HG02981 (cell line): ENCODE measurements at regions not wholly inside any gene's neighbourhood (a gene's known extent, or its start where the extent isn't known, plus 50 kb on each side); places are given as distances from the start of the nearest gene placed in this dataset.
"Not testable (repeated sequence)": the region's sequence is repeated elsewhere in the genome, so short reads cannot be mapped to it uniquely, and the experiment has no call there.

Experiments
- ATAC-seq: cut with Tn5 transposase; IDR thresholded peaks from one replicate; pipeline ENCODE4 v1.9.1; 2021; ENCODE audit warnings: mild to moderate bottlenecking, moderate library complexity; ENCODE audit not compliant: unreplicated experiment

DNA sequence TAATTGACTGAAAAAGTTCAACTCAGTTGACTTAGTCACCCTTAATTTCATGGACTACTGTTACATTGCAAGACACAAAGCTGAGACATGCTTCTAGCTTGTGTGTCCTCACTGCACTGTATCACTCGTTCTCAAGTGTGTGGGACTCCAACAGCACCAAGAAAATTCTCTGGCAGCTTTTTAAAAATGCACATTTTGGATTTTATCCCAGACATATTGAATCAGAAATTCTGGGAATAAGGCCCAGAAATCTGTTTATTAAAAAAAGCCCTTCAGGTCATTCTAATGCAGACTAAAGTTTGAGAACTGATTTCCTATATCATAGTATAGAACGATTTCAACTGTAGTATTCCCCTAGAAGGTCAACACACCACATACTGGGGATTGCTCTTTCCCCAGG lies 1485.3 kb downstream of the PCDH9 start:
- ATAC-seq, result no peak

DNA sequence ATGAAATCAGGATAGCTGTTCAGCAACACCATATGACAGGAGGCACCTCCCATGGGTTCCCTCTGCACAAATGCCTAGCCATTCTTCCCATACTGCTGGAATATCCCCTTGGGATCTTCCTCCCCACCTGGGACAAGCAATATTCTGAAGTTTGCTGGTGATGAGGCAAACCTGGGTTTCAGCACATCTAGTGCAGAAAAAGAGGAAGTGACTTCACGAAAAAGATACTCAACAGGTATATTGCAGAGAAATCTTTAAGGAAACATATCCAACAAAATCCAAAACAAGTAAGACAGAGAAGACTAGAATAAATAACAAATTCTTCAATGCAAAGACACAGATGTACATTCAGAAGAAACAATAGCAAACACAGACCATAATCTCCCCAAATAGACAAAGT lies 1497.0 kb downstream of the PCDH9 start:
- ATAC-seq, result no peak

DNA sequence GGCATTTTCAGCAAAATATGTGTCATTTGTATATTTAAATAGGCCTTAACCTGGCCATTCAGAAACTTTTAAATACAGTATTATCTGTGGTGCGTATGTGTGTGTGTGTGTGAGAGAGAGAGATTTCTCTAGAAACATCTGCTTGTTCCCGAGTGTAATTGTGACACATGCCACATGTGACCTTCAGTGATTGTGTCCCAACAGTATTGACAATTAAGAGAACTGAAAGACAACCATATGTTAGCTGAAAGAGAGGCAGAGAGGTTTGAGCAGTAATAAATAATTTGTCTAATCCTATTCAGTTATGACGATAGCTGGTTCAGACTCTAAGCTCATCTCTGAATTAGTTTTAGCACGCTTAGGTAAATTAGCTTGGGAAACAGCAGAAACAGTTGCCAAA lies 1503.1 kb downstream of the PCDH9 start:
- ATAC-seq, result no peak

DNA sequence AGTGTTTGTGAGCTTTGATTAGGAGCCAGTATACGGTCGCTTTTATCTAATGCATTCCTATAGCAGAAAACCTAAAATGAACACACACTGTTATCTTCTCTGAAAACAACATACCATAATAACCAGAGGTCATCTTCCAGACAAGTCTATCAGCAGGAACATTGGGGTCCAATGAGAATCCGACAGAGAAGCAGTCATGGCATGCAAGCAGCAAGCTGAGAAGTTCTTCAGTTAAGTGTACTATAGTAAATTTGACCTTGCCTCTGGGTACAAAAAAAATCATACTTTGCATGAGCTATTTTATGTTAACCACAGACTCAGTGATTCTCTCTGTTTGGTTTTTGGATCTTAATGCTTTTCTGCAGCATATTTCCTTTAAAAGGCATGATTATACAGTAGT lies 1505.1 kb downstream of the PCDH9 start:
- no peak for ATAC-seq

DNA sequence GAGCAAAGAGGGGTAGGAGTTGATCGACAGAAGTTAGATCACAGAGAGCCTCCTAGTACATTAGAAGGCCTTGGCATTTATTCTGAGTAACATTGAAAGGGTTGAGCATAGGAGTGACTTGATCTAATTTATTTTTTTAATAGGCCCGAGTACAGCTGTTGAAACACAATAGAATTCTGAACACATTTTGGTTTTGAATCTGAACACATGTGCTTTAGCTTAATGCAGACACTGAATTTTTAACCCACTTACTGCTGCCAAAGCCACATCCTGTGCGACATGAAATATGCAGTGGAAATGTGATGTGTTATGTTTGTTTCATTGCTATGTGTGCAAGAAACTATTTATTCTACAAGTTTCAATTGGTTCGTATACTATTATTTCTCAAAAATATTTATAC lies 1505.9 kb downstream of the PCDH9 start:
- no peak for ATAC-seq

DNA sequence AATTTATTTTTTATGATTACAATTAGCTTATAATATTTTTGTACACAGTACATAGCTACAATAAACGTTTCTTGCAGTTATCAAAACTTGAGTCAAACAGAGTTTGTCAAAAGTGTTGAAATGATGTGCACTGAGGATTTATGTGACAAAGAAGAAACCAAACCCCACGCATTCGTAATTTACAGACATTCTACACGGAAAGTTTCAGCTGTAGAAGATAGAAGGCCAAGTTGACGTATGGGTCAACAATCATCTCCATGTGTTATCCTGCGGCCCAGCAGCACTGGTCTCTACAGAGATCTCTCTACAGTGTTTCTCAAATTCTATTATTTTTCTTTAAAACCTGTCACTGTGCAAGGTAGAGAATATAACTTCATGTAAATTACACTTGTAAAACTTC lies 1507.6 kb downstream of the PCDH9 start:
- ATAC-seq, result no peak

DNA sequence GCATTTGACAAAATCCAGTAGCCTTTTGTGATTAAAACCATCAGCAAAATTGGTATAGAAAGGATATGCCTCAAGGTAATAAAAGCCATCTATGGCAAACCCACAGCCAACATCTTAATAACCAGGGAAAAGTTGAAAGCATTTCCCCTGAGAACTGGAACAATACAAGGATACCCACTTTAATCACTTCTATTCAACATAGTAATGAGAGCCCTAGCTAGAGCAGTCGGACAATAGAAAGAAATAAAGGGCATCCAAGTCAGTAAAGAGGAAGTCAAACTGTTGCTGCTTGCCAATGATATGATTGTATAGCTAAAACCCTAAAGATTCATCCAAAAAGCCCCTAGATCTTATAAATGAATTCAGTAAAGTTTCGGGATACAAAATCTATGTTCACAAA lies 1510.3 kb downstream of the PCDH9 start:
- ATAC-seq, result no peak

DNA sequence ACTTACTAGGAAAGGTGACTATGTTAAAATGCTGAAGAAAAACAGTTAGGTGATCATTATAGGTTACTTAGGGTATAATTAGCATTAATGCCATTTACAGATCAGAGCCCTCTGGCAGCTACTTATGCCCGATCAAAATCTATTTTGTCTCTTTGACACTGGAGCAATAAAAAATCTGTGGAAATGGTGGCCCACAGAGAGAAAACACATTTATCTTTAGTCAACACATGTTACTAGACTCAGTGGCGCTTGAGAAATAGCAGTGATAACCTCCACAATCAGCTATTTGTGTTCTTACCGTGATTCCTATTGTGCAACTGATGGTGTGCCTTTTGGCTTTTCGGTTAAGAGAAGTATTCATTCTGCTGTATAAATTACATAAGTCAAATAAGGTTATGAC lies 1519.6 kb downstream of the PCDH9 start:
- ATAC-seq, result no peak

DNA sequence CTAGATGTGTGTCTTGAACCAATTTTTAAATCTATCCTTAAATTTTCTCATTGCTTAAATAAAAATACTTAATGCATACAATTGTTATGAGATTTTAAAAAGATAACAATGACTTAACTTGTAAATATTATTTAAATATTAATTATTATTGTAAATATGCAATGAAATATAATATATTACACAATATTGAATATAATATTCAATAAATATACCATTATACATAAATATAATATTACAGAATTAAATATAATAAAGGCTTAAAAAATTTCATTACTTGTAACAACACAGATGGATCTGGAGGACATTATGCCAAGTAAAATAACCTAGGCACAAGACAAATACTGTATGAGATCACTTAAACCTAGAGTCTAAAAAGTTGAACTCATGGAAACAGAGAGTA lies 1532.3 kb downstream of the PCDH9 start:
- ATAC-seq, result no peak

DNA sequence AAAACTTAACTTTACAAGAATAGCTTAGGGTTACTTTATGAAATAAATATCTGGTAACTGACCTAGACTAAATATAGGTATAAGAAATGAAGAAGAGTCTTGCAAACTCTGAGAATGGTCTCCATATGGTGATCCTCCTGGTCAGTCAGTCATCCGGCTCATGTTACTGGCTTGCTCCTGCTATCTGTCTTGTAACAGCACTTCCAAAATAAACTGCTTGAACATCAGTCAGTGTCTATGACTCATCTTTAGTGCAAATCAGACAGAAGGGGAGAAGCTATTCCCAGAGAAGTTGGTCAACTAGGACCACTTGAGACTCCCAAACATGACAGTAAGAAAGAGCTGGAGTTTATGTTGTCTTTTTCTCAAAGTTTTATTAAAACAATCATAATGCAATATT lies 1550.9 kb downstream of the PCDH9 start:
- ATAC-seq, result no peak

DNA sequence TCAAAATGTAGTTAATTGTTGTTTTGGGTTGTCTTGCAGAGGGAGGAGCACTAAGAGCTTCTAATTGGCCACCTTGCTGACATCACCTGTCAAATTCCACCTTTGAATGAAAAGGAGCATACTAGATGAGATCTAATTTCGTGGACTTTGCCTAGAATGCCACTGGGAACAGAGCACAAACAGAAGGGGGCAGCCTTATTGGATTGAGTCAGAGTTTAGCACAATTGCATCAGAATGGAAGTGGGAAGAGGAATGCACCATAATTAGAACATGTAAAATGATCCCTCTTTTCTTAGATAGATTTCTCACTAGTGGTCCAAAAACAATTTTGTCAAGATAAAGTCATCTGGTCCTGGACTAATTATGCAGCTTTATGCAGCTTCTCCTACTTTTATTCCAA lies 1552.2 kb downstream of the PCDH9 start:
- no peak for ATAC-seq

DNA sequence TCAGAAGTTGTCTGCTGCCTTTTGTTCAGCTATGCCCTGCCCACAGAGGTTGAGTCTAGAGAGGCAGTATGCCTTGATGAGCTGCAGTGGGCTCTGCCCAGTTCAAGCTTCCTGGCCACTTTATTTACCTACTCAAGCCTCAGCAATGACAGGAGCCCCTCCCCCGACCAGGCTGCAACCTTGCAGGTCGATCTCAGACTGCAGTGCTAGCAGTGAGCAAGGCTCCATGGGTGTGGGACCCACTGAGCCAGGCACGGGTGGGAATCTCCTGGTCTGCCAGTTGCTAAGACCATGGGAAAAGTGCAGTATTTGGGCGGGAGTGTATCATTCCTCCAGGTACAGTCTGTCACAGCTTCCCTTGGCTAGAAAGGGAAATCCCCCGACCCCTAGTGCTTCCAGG lies 1554.8 kb downstream of the PCDH9 start:
- not testable (repeated sequence) for ATAC-seq

DNA sequence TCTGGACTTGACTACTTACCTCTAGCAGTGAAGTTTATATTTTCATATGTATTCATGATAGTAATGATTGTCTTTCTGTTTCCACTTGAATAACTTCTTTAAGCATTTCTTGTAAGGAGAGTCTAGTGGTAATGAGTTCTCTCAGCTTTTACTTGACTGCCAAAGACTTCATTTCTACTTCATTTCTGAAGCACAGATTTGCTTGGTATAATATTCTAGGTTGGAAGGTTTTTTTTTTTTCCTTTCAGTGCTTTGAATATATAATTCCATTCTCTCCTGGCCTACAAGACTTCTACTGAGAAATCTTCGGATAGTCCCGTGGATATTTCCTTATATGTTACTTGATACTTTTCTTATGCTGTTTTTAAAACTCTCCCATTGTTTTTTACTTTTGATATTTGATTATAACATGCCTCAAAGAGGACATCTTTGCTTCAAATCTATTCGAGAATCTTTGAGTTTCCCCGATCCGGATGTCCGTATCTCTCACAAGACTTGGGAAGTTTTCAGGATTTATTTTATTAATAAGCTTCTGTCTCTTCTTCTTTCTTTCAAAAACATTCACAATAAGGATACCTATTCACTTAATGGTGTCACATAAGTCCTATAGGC lies 1560.0 kb downstream of the PCDH9 start:
- no peak for ATAC-seq

DNA sequence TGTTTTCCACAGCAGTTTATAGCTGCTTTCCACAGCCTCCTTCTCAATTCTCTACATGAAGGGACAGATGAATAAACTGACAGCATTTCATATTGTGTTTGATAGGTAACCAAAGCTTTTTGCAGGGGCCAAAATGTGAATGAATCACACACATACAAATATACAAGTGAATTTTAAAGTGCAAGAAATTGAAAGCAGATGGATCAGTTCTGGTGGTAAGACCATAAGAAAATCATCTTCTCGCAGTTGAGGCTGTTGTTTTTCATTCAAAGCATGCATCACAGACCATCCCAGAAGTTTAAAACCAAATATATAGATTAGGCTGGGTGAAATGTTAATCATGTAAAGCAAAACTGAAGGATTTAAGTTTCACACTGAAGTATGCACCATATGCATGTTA lies 1569.4 kb downstream of the PCDH9 start:
- no peak for ATAC-seq

DNA sequence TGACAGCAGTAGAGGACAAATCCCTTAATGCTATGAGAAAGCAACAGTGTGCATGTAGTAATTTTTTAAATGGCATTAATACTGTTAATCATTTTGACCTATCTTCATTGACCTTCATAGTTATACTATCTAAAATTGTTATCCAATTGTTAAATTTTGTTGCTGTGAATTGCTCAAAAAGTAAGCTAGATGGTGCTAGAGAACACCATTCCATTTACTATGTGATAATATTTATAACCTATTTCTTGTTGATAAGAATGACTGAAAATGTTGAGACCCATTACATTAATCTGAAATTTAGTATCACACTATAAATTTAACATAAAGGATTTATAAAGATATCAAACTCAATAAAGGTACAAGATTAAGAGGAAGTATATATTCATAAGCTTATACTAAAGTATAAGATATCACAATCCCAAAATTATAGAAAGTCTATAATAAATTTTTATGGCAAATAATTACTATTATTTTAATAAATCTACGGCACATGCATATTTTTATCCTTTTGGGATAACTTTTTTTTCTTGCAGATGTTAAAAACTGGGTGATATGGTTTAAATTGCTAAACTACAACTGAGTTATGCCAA lies 1573.3 kb downstream of the PCDH9 start:
- ATAC-seq, result no peak

DNA sequence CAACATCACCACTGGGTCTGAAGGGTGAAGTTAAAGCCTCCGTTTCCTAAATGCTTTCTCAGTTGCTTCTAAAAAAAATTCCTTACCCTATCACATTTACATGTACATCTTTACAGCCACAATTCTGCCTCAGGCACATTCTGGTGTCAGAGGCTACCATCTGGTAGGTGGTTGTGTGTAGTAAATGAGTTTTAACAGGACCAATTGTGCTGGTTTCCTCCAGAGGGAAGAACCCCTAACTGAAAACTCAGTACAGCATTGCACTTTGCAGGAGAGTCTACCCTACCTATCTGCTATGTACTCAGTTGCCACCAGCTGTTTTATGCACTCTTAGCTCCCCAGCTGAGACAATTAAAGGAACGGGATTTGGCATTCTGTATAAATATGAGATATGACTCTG lies 1576.5 kb downstream of the PCDH9 start:
- no peak for ATAC-seq

DNA sequence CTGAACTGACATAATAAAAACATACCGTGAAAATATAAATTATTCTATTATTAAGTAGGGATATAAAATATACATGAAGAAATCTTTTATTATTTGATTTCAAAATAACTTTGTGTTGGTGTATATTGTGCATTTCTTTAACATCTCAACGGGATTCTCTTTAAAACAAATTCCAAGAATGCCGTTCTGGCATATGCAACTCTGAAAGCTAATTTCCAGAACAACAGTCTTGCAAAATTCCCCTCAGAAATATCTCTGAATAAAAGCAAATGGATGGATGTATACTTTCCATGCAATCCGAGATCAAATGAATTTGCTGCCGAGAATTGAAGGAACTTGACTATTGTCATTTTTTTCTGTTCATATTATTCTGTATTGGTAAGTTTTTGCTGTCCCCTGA lies 1579.8 kb downstream of the PCDH9 start:
- ATAC-seq, result no peak

DNA sequence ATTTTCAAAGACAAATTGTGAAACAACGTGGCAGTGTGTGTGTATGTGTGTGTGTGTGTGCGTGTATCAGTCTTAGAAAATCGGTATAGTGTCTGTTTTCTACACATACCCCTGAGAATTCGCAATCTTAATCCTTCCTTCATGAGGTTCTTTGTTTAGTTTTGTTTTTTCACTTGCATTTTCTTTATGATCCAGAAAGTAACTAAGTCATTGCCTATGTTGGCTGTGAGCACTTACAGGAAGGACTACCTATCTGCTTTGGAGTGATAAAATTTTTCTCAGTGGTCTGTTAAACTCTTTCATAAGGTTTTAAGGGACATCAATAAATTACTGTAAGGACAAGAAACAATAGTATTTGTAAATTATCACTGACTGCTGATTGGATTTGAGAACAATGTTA lies 1587.1 kb downstream of the PCDH9 start:
- no peak for ATAC-seq

DNA sequence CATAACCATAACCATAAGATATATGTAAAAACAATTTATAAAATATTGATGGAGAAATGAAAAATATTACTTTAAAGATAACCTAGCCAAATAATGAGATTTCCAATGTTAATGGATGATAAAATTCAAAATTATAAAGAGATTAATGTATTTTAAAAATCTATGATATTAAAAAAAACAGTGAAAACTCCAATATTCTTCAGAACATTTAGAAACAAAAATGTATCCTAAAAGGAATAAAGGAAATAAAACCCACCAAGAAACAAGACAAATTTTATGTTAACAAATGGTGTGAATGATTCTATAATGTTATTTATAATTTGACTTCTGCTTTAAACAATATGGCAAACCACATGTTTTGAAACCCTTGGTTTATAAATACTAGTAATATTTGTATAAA lies 1587.8 kb downstream of the PCDH9 start:
- ATAC-seq, result no peak

DNA sequence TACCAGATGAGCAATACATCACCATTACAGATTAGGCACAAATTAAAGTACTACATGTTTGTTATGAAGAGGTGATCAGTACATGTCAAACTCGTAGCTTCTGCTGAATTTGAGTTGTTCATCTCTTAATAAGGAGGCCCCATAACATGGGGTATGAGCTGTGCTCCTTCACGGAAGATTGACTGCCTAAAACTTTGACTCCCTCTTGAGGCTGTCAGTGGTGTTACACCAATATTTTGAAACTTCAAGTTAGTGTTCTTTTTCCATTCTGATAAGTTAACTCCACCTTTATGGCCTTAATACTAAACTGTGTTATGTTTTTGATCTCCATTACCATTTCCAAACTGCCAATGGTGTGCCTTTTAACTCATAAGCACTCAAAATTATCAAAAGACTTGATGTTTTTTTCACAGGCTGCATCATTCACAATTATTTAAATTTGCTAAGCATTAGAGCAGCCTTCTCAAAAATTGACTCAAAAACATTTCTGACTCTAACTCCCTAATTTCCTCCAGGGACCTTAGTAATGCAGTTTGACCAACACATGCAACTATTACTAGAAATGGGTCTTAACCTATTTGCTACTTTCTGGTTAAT lies 1591.5 kb downstream of the PCDH9 start:
- peak; percentile 85 for ATAC-seq

DNA sequence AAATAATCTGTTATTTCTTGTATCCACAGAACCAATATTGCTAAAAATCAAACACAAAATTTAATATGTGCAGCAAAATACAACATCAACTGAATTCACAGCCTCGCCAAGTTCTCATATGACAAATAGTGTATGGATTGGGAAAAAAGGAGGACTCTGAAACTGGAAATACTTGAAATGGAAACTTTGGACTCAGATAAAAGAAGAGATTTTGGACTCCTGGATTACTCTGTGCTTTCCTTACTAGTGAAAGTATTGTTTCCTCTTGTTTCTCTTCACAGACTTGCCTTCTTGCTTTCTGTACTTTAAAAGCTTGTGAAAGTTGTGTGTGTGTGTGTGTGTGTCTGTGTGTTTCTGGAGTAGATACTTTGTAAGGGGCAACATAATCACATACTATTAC lies 1596.3 kb downstream of the PCDH9 start:
- no peak for ATAC-seq

DNA sequence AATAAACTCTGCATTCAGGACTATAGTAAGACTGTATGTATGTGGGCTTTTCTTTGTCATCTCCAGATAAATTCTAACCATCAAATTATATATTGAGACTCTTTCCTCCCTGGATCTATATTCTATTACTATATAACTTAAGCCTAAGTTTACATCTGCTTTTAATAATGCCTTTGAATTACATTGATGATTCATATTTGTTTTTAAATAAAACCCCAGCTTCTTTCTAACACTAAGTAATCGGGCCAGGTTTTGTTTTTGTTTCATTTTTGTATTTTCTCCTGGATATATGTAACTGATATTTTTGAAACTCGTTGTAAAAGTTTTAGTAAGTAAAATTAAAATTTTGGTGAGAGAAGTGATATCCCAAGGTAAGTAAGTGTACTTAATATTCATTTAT lies 1599.1 kb downstream of the PCDH9 start:
- no peak for ATAC-seq

DNA sequence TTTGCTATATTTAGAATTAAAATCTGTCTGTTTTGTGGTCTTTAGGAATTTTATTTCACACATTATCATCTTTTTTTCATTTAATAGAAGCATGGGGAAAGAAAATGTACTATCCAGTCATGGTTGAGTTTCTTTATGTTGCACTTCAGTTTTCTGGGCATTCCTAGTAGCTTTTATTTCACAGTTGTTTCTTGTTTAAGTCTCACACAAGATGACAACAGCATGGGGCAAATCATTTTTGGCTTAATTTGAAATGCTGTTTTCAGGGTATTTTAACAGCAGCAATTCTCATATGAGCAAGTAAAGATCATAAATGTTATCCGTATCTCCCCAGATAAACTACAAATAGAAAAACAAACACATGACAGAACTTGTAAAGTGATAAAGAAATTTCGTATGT lies 1600.2 kb downstream of the PCDH9 start:
- ATAC-seq, result no peak
